Fibroblast of gingiva (primary cell): ENCODE measurements at regions not wholly inside any gene's neighbourhood (a gene's known extent, or its start where the extent isn't known, plus 50 kb on each side); places are given as distances from the start of the nearest gene placed in this dataset.
"Not testable (repeated sequence)": the region's sequence is repeated elsewhere in the genome, so short reads cannot be mapped to it uniquely, and the experiment has no call there.

Experiments used
- DNase-seq: peaks from one replicate; pipeline ENCODE4 v3.0.0-alpha.2; 2011; ENCODE audit warnings: low read depth

GRCh38 chr3:27661797-27662196, 60.3 kb downstream of the EOMES start:
- no peak for DNase-seq

- DNase-seq: peak; percentile 27
Measured at GRCh38 chr3:27659279-27660021, 62.7 kb downstream of the EOMES start.

GRCh38 chr3:27658741-27659140, 63.4 kb downstream of the EOMES start:
- DNase-seq: no peak

- DNase-seq: no peak
Measured at GRCh38 chr3:27657871-27658270, 64.3 kb downstream of the EOMES start.

GRCh38 chr3:27657404-27657803, 64.7 kb downstream of the EOMES start:
- no peak for DNase-seq

- DNase-seq: no peak
Measured at GRCh38 chr3:27656790-27657189, 65.3 kb downstream of the EOMES start.

- DNase-seq: no peak
Measured at GRCh38 chr3:27655547-27655946, 66.6 kb downstream of the EOMES start.

- DNase-seq: no peak
Measured at GRCh38 chr3:27653803-27654558, 68.1 kb downstream of the EOMES start.

GRCh38 chr3:27649277-27649676, 72.8 kb downstream of the EOMES start:
- DNase-seq: no peak

- DNase-seq: no peak
Measured at GRCh38 chr3:27646896-27647295, 75.2 kb downstream of the EOMES start.

- no peak for DNase-seq
Measured at GRCh38 chr3:27644941-27645340, 77.2 kb downstream of the EOMES start.

- peak; percentile 34 for DNase-seq
Measured at GRCh38 chr3:27643355-27643754, 78.8 kb downstream of the EOMES start.

- DNase-seq: no peak
Measured at GRCh38 chr3:27642796-27643195, 79.3 kb downstream of the EOMES start.

GRCh38 chr3:27641888-27642601, 80.1 kb downstream of the EOMES start:
- DNase-seq: no peak

GRCh38 chr3:27641271-27641800, 80.8 kb downstream of the EOMES start:
- DNase-seq: no peak

- DNase-seq: no peak
Measured at GRCh38 chr3:27639271-27639670, 82.9 kb downstream of the EOMES start.

GRCh38 chr3:27638594-27638993, 83.5 kb downstream of the EOMES start:
- DNase-seq: no peak

- DNase-seq: no peak
Measured at GRCh38 chr3:27637346-27637995, 84.7 kb downstream of the EOMES start.

GRCh38 chr3:27635006-27635405, 87.1 kb downstream of the EOMES start:
- DNase-seq: not testable (repeated sequence)

- DNase-seq: peak; percentile 56
Measured at GRCh38 chr3:27633224-27633545, 88.9 kb downstream of the EOMES start.

GRCh38 chr3:27632431-27633223, 89.5 kb downstream of the EOMES start:
- peak; percentile 56 for DNase-seq
